C4-2B (cell line): ENCODE measurements at regions not wholly inside any gene's neighbourhood (a gene's known extent, or its start where the extent isn't known, plus 50 kb on each side); places are given as distances from the start of the nearest gene placed in this dataset.

Source experiments
- CTCF ChIP-seq: fragments of 450-650 bp; conservative IDR thresholded peaks from 2 replicates; pipeline ENCODE4 v1.5.1; 2017; ENCODE audit warnings: mild to moderate bottlenecking
- ZFX ChIP-seq: fragments of 450-650 bp; IDR thresholded peaks from 2 replicates; pipeline ENCODE4 v1.6.1; 2017

- TF ChIP-seq CTCF, result peak; percentile 17; the same call in 1 of the 2 replicates
- TF ChIP-seq ZFX, result no peak
These were observed 855.9 kb upstream of the KLHL1 start for GRCh38 chr13:70964124-70964523.
